Activated naive CD4-positive, alpha-beta T cell (primary cell): ENCODE measurements at regions not wholly inside any gene's neighbourhood (a gene's known extent, or its start where the extent isn't known, plus 50 kb on each side); places are given as distances from the start of the nearest gene placed in this dataset.

Experiments used
- DNase-seq, 4 experiments: peaks; one replicate each; lab custom pipeline; 2025; lab: John Stamatoyannopoulos, UW

DNA sequence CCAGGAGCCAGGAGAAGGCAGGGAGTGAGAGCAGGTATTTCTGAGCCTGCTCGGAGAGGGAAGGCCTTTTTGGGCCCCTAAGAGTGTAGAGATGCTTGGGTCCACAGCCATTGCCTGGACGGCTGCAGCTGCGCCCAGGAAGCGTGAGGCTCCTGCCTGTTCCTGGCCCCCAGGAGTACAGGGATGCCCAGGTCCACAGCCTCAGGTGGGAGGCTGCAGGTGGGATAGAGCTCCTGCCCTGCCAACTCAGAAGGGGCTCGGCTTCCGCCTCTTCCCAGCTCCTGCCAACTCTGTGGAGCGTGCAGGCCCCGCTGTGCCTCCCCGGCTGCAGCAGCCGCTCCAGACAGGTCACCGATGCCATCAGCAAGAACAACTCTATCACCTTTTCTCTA lies 351.0 kb upstream of the PCDH20 start:
- no peak for DNase-seq

DNA sequence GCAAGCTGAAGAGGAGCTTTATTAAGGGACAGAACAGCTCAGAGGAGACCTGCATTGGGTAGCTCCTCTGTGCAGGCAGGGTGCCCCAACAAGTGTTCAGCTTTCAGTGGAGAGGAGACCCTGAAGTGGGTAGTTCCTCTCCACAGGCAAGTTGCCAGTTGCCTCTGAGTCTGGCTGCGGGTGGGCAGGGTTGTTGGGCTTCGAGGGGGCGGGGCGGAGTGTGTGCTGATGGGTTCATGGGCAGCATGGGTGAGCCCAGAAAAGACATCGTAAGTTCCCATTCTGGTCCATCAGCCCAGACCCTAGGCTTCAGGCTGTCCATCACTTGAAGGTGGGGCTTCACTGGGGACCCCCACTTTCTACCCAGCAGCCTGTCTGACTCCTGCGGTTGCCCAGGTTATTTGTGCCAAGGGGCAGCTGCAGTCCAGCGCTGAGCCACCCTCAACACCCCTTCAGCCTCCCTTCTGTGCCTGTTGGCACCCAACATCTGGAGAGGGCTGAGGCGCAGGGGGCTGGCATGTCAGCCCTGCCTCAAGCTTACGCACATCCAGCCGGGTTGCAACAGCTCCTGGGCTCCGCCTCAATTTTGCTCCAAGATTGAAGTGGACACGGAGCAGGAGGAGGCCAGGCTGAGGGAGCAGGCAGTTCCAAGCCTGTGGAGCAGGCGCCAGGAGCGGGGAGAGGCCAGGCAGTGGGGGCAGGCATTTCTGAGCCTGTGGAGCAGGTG lies 350.5 kb upstream of the PCDH20 start:
- DNase-seq = no peak

DNA sequence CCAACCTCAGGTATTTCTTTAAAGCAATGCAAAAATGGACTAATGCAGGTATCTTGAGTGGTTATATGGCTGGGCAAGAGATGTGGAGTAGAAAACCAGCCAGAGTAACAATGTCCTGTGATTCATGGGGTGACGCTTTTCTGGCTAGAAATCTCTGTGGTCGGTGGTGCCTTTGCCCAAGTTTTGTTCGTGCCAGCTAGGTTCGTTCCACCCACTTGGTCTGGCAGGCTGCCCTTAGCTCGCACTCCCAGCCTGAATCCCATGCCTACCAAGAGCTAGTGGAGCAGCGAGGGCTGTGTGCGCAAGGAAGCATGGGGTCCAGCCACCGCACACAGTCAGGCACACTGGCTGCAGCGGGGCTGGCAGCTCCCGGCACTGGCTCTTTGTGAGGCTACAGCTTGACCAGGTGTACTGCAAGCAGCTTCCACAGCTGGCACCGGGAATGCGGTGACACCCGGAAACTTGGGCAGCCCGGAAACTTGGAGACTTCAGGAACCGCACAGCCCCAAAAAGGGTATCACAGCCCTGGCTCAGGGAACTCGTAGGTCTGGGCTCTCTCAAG lies 349.6 kb upstream of the PCDH20 start:
- DNase-seq = no peak

DNA sequence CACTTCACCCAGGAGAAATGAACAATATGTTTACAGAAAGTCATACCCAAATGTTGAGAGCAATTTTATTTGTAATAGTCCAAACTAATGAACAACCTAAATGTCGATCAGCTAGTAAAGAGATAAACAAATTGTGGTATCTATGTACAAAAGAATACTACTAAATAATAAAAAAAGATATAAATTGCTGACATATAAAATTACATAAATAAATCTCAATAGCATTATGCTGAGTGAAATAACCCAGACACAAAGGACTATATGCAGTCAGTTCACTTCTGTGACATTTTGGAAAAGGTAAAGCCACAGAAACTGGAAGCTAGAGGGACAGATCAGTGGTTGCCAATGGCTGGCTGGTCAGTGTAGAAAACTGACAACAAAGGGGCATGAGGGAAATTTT lies 346.0 kb upstream of the PCDH20 start:
- no peak for DNase-seq

DNA sequence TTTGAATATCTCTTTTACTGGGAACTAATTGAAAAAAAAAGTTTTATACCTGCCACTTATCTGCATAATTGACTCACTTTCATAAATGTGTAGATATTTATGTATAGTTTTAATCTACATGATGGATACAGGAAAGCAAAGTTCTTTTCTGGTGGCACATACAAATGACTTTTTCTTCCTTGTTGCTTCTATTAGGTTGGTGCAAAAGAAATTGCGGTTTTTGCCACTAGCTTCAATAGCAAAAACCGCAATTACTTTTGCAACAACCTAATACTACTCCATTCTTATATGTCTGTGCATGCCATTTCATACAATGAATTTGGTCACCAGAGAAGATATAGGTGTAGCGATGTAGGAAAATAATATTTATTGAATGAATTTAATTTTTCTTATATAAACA lies 344.5 kb upstream of the PCDH20 start:
- DNase-seq = no peak

DNA sequence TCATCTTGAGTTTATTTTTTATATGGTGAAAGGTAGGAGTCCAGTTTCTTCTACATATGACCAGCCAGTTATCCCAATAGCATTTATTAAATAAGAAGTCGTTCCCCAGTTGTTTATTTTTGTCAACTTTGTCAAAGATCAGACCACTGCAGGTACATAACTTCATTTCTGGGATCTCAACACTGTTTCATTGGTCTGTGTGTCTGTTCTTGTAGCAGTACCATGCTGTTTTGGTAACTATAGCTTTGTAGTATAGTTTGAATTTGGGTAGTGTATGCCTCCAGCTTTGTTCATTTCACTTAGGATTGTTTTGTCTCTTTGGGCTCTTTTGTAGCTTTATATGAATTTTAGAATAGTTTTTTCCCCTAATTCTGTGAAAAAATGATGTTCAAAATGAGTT lies 340.4 kb upstream of the PCDH20 start:
- no peak for DNase-seq

DNA sequence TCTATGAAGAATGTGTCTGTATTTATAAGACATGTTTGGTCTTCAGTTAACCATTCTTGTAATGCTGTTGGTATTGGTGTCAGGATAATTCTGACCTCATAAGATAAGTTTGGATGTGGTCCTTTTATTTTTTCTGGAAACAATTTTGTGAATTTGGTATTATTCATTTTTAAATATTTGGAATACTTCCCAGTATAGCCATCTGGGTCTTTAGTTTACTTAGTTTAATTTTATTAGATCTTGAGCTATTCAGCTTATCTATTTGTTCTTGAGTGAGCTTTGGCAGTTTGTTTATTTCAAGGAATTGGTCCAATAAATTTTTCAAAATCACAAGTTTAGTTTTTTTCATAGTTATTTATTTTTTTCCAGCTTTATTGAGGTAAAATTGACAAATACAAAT lies 335.4 kb upstream of the PCDH20 start:
- DNase-seq = no peak

DNA sequence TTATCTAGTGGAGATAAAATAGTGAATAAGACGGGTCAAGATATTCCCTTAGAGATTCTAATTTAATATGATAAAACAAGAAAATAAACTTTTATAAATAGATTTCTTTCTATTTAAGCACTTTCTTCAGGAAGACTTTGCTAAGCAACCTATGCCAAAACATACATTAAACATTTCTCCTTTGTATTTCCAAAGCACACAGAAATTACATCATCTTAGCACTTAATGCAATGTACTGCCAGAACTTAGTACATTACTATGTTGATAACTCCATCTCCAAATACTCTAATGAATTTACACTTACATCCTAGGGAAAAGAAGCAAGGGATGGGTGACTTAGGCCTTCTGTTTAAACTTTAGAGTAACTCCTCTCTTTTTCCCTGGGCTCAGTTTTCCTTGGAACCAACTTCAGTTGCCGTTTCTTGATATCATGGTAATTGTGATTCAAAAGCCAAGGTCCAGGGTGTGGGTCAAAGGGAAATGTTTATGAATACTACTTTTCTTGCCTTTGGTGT lies 322.6 kb upstream of the PCDH20 start:
- no peak for DNase-seq

DNA sequence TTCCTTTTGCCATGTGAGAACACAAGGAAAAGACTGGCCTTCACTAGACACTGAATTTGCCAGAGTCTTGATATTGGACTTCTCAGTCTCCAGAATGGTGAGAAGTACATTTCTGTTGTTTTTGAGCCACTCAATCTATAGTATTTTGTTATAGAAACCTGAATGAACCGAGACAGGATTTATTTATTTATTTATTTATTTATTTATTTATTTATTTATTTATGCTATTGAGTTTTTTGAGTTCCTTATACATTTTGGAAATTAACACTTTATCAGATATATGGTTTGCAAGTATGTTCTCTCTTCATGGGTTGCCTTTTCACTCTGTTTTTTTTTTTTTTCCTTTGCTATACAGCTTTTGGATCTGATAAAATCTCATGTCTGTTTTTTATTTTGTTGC lies 319.0 kb upstream of the PCDH20 start:
- no peak for DNase-seq

DNA sequence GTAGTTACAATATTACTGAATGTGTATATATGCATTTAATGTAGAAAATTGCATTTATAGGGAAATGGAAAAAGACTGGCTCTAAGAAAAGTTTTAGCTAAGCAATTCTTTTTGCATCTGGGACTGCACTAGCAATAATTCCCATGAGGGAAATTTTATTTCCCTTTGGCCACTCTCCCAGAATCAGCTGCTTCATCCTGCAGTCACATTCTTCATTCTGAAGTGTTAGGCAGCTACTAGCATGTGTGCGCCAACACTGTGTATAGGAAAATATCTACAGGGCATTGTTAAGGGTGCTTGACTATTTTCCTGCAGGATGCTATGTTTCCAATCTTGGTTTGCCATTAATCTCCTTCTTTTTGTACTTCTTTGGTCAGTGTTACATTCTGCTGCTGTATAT lies 312.8 kb upstream of the PCDH20 start:
- DNase-seq = no peak

DNA sequence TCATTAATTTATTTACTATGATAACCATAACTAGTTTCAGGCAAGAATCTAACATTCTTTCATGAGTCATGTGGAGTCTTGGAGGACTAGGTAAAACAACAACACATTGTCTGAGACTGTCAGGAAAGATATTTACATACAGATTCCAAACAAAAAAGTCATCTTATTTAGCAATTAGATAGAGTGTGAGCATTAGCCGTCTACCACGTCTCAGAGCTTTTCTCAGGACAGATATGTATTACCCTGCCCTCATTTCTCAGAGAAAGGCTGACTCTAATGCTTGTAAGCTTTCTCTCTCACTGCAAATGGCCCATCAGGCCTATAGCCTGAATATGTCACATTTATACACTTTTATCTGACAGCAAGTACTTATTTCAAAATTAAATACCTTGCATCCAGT lies 312.1 kb upstream of the PCDH20 start:
- no peak for DNase-seq

DNA sequence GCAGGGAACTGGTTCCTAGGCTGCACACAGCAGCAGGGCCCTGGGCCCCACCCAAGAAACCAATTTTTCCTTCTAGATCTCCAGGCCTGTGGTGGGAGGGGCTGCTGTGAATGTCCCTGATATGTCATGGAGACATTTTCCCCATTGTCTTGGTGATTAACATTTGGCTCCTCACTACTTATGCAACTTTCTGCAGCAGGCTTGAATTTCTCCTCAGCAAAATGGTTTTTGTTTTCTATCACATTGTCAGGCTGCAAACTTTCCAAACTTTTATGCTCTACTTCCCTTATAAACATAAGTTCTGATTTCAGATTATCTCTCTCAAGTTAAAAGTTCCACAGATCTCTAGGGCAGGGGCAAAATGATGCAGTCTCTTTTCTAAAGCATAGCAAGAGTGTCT lies 310.2 kb upstream of the PCDH20 start:
- no peak for DNase-seq

DNA sequence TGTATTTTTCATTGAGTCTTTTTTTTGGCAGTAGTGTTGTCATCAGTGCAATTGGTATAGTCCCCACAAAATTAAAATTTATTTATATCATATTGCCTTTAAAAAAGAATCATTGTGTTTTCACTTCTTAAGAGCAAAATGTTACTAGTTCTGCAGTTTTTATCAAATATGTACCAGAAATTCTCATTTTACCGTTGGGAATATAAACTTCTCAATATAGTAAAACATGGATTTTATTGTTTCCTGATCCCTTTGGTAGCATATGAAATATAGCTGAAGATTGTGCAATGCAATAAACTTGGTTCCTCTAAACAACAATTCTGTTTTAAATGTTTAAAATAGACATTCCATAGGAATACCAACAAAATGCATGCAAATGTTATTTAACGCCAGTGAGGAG lies 306.5 kb upstream of the PCDH20 start:
- DNase-seq = no peak

DNA sequence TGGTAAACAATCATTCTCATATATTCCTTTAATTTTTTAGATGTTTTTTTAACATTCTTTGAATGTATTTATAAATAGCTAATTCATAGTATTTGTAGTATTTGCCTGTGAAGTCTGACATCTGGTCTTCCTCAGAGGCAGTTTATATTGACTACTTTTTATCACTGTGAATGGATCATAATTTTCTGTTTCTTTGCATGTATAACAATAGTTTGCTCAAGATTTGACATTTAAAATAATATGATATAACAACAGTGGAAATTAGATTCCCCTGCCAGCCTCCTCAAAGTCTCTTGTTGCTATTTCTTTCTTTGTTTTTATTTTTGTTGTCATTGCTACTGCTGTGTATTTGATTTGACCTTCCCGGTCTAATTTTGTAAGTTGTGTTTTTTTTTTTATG lies 297.0 kb upstream of the PCDH20 start:
- DNase-seq = no peak

DNA sequence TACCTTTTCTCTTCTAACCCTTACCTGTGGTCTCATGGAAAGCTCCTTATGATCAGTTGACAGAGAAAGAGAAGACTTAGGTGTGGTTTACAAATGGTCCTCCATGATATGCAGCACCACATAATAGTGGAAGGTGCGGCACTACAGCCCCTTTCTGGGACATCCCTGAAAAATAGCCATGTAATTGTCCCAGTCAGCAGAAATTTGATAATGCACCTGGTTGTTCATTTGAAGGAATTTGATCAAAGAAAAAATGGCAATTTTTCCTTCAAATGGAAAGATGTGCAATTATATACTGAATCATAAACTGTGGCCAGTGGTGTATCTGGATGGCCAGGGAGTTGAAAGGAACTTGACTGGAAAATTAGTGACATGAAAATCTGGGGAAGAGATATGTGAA lies 293.6 kb upstream of the PCDH20 start:
- no peak for DNase-seq

DNA sequence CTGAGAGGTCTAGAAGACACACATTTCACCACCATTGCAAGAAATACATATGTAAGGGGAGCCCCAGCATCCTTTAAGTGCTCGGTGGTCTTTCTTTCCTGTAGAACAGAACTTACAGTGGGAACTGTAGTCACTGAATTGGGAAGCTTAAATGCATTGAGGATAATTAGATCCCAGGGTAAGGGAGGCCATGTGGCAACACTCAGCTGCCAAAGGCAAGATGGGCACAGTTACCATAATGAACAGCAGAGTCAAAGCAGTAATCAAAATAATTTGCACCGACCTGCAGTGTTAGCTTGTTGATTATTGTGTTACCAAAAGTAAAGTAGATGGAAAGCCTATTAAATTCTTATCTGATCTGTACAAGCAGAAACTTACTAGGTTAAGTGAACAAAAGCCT lies 291.2 kb upstream of the PCDH20 start:
- DNase-seq = no peak

DNA sequence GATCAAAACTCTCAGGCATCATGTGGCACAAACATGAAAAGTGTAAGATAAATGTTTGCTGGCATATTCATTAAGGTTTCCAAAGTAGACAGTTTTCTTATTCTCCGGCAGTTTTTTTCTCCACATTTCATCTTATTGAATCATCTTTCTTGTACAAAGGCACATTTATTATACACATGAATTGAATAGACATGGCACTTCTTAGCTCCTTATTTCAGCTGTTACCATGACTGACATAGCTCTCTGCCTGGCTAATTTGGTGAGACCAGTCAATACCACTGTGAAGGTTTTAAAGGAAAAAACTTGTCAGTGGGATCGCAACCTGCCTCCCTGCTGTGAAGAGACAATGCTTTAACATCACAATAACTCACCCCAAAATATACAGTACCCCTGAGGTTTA lies 285.0 kb upstream of the PCDH20 start:
- DNase-seq = no peak

DNA sequence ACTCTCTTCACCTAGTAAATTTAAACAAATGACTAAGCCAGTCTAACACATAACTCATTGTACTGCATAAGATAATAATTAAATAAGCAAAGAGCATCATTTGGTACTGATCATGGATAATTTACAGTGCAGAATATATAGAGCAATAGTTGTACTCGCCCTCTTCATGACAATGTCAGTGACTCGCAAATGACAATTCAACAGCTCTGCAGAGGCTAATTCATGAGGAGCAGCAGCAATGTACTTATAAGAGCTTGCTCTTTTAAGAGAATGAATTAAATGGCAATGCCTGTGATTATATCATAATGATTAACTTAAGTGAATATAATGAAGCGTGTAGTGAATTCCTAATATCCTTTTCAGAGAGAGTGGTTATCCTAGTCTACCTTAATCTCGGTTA lies 284.5 kb upstream of the PCDH20 start:
- DNase-seq = no peak

DNA sequence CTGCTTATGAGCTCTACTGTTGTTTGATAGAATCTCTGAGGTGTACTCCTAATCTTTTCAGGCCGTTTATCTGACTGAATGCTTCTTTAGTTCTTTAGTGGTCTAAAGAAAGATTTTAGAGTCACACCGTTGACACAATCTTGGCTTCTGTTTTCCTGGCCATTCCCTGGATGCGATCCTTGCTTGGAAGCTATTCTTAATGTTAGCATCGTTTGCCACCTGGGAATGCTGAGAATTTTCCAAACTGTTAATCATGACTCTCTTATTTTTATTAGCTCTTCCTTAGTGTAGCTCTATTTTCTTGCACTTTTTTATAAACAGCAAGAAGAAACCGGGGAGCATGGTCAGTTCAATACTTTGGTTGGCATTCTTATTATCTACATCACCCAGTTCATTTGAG lies 281.0 kb upstream of the PCDH20 start:
- no peak for DNase-seq

DNA sequence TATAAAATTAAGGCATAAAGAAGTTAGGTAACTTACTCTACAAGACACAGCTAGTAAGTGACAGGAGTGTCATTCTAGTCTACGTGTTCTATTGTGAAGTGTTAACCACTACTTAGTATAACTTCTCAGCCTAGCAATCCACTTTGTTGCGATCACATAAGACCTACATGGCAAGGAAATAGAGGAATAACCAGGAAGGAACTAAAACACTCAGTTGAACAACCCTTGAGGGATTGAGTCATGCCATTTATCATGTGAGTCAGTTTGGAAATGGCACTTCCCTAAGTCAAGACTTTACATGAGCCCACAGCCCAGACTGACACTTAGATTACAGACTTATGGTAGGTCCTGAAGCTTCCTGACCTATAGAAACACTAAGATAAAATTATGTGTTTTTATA lies 279.5 kb upstream of the PCDH20 start:
- no peak for DNase-seq

DNA sequence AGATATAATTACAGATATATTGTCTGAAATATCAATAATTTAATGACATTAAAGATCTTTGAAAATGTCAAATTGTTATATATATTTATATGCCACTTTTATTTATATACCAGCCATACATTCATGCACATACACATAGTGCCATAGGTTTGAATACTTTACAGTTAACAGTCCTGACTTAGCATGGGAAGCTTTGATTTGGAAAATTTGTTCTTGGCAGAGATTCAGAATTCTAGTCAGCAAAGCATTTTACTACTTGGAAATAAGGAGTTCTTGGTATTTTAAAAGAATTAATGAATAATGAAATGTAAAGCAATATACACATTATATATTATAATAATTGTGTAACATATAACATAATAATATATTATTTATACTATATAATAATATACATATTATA lies 277.0 kb upstream of the PCDH20 start:
- DNase-seq = no peak

DNA sequence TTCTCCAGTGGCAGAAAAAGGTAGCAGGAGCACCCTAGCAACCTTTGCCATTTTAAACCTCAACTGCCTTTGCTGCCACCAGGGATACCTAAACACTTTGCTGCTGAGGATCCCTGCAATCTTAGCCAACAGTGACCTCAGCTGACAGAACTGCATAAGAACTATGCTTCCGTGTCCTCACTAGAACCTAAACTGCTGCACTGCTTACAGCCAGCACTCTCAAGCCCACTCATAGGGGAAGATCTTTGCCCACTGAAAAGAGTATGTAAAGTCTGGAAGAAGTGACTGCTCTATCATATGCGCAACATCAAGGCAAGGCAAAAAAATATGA lies 270.0 kb upstream of the PCDH20 start:
- DNase-seq = no peak

DNA sequence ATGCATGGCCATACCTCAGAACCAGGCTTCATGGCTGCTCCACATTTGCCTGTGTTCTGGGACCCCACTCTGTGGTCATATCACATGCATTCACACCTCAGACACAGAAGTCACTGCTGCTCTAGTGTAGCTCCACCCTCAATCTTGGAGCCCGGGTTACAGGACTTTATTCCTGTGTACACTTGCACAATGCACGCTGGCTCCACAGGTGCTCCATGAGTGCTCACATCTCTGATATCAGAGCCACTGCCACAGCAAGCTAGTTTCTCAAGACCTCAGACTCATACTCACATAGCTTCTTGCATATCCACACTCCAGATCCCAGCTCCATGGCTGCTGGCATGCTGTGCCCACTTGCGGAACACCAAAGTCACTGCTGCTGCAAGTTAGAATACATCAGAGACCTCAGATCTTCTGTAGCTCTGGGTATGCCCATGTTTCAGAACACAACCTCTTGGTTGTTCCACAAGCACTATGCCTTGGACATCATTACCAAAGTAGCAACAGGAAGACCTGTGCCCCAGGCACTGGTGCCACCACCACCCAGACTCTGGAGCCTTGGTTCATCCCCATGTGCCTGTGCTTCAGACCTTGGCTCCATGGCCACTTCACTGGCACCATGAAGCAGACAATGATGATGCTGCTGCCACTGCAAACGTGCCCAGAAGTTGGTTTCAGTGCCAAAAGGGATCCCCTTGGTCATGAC lies 269.5 kb upstream of the PCDH20 start:
- no peak for DNase-seq

DNA sequence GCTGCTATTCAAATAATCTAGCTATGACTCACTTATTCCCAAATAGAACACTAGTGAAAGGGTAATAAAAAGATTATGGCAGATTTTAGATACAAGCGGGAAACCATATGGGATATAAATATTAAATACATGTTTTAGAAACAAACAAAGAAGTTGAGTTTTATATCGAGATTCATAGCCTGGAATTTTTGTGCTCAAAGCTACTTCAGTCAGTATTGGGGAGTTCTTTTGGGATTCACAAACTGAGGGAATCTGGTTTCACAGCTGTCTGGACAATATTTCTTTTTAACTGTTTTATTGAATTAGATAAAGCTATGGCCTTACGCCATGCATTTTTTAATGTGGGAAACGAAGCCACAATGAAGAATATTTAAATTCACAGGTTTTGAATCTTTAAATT lies 257.1 kb upstream of the PCDH20 start:
- DNase-seq = no peak
